GM23248 (cell line): ENCODE measurements at regions not wholly inside any gene's neighbourhood (a gene's known extent, or its start where the extent isn't known, plus 50 kb on each side); places are given as distances from the start of the nearest gene placed in this dataset.

Source experiments
- DNase-seq: peaks from one replicate; pipeline ENCODE4 v3.0.0-alpha.2; 2015
- H2AFZ ChIP-seq: fragments of 200-600 bp; sonication (generic); 2 replicates; pipeline ENCODE4 v1.6.1; 2016; ENCODE audit warnings: antibody characterized with exemption
- H3F3A ChIP-seq: fragments of 200-600 bp; sonication (generic); 2 replicates; pipeline ENCODE4 v1.6.1; 2016; ENCODE audit warnings: mild to moderate bottlenecking, antibody characterized with exemption, mixed run types; ENCODE audit not compliant: insufficient read depth
- H3K27ac ChIP-seq: fragments of 200-600 bp; sonication (generic); 2 replicates; pipeline ENCODE4 v1.5.1; 2016; ENCODE audit warnings: mild to moderate bottlenecking
- H3K27me3 ChIP-seq: fragments of 200-600 bp; sonication (generic); replicated peaks from 2 replicates; pipeline ENCODE4 v1.6.1; 2016; ENCODE audit warnings: mild to moderate bottlenecking; ENCODE audit not compliant: insufficient read depth
- H3K36me3 ChIP-seq: fragments of 200-600 bp; sonication (generic); 2 replicates; pipeline ENCODE4 v1.6.1; 2016; ENCODE audit warnings: low read depth, mild to moderate bottlenecking
- H3K4me1 ChIP-seq: fragments of 200-600 bp; sonication (generic); 2 replicates; pipeline ENCODE4 v1.6.1; 2016; ENCODE audit warnings: mild to moderate bottlenecking; ENCODE audit not compliant: insufficient read depth
- H3K4me2 ChIP-seq: fragments of 200-600 bp; sonication (generic); one replicate; pipeline ENCODE4 v1.6.1; 2016; ENCODE audit warnings: mild to moderate bottlenecking; ENCODE audit not compliant: unreplicated experiment
- H3K4me3 ChIP-seq: fragments of 200-600 bp; sonication (generic); 2 replicates; pipeline ENCODE4 v1.5.1; 2016; ENCODE audit warnings: mild to moderate bottlenecking
- H3K79me2 ChIP-seq: fragments of 200-600 bp; sonication (generic); 2 replicates; pipeline ENCODE4 v1.6.1; 2016; ENCODE audit warnings: mild to moderate bottlenecking; ENCODE audit not compliant: insufficient read depth
- H3K9ac ChIP-seq: fragments of 200-600 bp; sonication (generic); 2 replicates; pipeline ENCODE4 v1.6.1; 2016; ENCODE audit warnings: mild to moderate bottlenecking
- H3K9me2 ChIP-seq: fragments of 200-600 bp; sonication (generic); 2 replicates; pipeline ENCODE4 v1.6.1; 2016; ENCODE audit warnings: mixed run types, mild to moderate bottlenecking, moderate library complexity; ENCODE audit not compliant: insufficient read depth
- H3K9me3 ChIP-seq: fragments of 200-600 bp; sonication (generic); one replicate; pipeline ENCODE4 v1.6.1; 2017; ENCODE audit warnings: low read depth
- H4K20me1 ChIP-seq: fragments of 200-600 bp; sonication (generic); 2 replicates; pipeline ENCODE4 v1.6.0; 2016; ENCODE audit not compliant: insufficient read depth
- EZH2 ChIP-seq: fragments of 200-600 bp; sonication (generic); IDR thresholded peaks from 2 replicates; pipeline ENCODE4 v1.6.1; 2018; ENCODE audit warnings: antibody characterized with exemption, mild to moderate bottlenecking; ENCODE audit not compliant: insufficient read depth, poor library complexity, severe bottlenecking
- EZH2phosphoT487 ChIP-seq: fragments of 200-600 bp; sonication (generic); IDR thresholded peaks from 2 replicates; pipeline ENCODE4 v1.6.1; 2018; ENCODE audit warnings: antibody characterized with exemption, moderate library complexity, mild to moderate bottlenecking, low read depth; ENCODE audit not compliant: insufficient read depth
- whole genome bisulfite sequencing, 2 experiments: methylation state at CpG; one replicate each; pipeline ENCODE4 v1.1.6; 2015 to 2017; ENCODE audit warnings: low lambda C conversion rate in 2 of 2, low coverage in 1 of 2; ENCODE audit errors: missing lambda C conversion rate in 2 of 2; 5-methylcytosine and 5-hydroxymethylcytosine counted together
- in situ Hi-C: fragments of 300-500 bp; cut with MboI; formaldehyde crosslinking; loops from 2 replicates; pipeline ENCODE4 v1.15.0; 2020

DNA sequence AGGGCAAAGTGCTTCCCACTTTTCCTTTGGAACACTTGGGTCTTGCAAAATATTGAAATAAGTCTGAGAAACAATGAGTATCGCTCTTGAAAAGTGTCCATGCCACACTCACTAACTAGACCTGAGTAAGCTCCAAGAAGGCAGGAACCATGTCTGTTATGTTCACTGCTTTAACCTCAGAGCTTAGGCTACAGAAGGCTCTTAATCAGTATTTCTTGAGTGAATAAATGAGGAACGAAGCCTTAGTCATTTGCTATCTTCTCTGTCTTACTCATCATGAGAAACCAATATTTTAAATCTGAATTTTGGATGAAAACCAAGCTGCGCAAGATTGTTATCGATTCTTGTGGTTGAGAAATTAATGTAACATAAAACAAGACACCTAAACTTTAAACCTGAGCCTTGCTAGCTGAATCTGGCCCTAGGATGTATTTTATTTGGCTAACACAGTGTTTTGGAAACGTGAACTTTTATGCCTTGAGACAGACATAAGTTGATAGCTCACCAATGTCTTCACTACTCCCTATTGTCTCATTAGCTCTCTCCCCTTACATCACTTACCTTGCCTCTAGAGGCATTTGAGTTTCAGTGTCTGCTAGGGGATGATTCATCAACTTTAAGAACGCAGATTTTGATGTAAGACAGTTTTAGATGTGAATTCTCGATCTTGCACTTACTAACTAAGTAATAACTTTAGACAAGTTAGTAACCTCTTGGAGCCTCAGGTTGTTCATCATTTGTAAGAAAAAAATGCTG, 392.8 kb upstream of the MEIS1 start:
- H2AFZ ChIP-seq = no peak overlapping the region
- in situ Hi-C loops = no loop called here
- TF ChIP-seq EZH2phosphoT487 = no peak
- no peak for TF ChIP-seq EZH2

DNA sequence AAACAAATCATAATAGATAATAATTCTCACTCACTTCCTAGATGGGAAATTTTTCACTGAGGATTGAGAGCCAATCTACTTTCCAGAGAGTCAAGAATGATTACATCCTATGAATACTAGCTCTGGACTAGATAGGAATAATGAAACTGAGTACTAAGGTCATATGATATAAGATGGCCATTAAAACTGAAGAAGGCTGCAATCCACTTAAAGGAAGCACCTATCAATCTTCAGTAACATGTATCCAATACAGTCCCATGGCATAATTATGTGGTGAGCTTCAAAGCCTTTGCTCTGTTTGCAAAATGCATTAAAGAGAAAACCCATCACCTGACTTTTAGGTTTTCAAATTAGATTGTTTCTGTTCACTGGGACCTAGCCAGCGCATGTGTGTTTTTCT, 398.0 kb upstream of the MEIS1 start:
- H3K27me3 ChIP-seq = no peaks in the 10 kb centered on the region
- H3K4me3 ChIP-seq = no peak overlapping the region
- DNase-seq = no peak
- no peaks in the 10 kb centered on the region for H4K20me1 ChIP-seq
- TF ChIP-seq EZH2phosphoT487 (no peak), EZH2 (no peak)
- H3K79me2 ChIP-seq = no peaks in the 10 kb centered on the region
- no peak overlapping the region for H2AFZ ChIP-seq
- H3K9me2 ChIP-seq = no peaks in the 10 kb centered on the region
- H3K36me3 ChIP-seq = no peaks in the 10 kb centered on the region
- no peaks in the 10 kb centered on the region for H3K4me1 ChIP-seq
- 87 to 88% methylated on average over 1 of the region's 1 CpG for WGBS, 2 experiments
- H3K4me2 ChIP-seq = no peak overlapping the region
- no peak overlapping the region for H3K9ac ChIP-seq
- in situ Hi-C loops = no loop called here
- H3F3A ChIP-seq = no peaks in the 10 kb centered on the region
- H3K9me3 ChIP-seq = no peaks in the 10 kb centered on the region
- no peak overlapping the region for H3K27ac ChIP-seq

More for the DNA sequence above, 392.8 kb upstream of the MEIS1 start:
- no peak overlapping the region for H3K4me2 ChIP-seq
- 45 to 50% methylated on average over 7 of the region's 7 CpGs for WGBS, 2 experiments
- no peaks in the 10 kb centered on the region for H3K27me3 ChIP-seq
- H4K20me1 ChIP-seq = no peaks in the 10 kb centered on the region
- no peak overlapping the region for H3K27ac ChIP-seq
- no peaks in the 10 kb centered on the region for H3K9me3 ChIP-seq
- no peaks in the 10 kb centered on the region for H3F3A ChIP-seq
- H3K9ac ChIP-seq = no peak overlapping the region
- H3K4me1 ChIP-seq = no peaks in the 10 kb centered on the region
- H3K79me2 ChIP-seq = no peaks in the 10 kb centered on the region
- no peaks in the 10 kb centered on the region for H3K36me3 ChIP-seq
- no peaks in the 10 kb centered on the region for H3K9me2 ChIP-seq
- DNase-seq = no peak
- H3K4me3 ChIP-seq = no peak overlapping the region

DNA sequence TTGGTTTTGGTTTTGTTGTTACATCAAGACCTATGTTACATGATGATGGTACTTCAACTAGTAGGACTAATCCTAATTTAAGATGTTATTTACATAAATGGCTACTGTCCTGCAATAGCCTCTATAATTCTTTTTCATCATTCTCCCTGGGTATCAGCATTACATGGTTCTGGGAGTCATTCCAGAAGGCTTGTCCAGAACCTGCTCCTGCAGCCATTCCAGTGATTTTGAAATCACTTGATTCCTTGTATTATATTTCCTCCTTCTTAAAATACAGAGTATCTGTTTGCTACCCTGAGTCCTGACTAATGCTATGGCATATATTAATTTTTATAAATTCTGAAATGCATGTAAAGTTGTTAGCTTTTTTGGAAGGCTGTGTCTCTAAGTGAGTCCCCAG, 400.5 kb upstream of the MEIS1 start:
- no peaks in the 10 kb centered on the region for H4K20me1 ChIP-seq

DNA sequence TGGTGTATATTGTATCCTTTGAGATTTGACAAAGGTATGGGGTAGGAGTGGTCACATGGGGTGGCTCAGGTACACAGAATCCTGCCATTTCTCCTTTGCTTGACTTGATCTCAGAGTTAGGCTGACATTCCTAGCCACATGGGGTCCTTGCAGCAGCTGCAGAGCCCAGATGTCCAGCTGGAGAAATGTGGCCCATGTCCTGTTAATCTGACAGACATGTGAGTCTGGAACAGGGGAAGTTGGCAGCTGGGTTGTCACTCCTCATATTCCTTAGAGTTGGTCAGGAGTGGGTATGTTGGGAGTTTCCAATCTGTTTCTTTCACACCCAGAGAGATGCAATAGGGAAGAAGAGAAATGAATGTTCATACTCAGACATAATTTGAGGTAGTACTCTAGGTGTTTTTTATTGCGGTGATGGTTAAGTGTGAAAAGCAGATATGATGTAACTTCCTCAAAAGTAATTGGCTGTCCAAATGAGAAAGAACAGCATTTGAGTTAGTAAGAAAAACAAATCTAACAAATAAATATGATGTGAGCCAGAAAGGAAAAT, 402.6 kb upstream of the MEIS1 start:
- no peaks in the 10 kb centered on the region for H3K9me2 ChIP-seq
- H3K4me2 ChIP-seq = no peak overlapping the region
- TF ChIP-seq EZH2phosphoT487 (no peak), EZH2 (no peak)
- H3K27me3 ChIP-seq = no peaks in the 10 kb centered on the region
- in situ Hi-C loops = no loop called here
- H3K9me3 ChIP-seq = no peaks in the 10 kb centered on the region
- H3K27ac ChIP-seq = no peak overlapping the region
- no peaks in the 10 kb centered on the region for H3F3A ChIP-seq
- no peaks in the 10 kb centered on the region for H3K36me3 ChIP-seq
- WGBS, 2 experiments = 96% methylated on average over 1 of the region's 1 CpG
- DNase-seq = no peak
- H3K9ac ChIP-seq = no peak overlapping the region
- no peak overlapping the region for H2AFZ ChIP-seq
- H3K79me2 ChIP-seq = no peaks in the 10 kb centered on the region
- H4K20me1 ChIP-seq = no peaks in the 10 kb centered on the region
- no peak overlapping the region for H3K4me3 ChIP-seq
- H3K4me1 ChIP-seq = no peaks in the 10 kb centered on the region

More for the DNA sequence above, 400.5 kb upstream of the MEIS1 start:
- Histone ChIP-seq H3K9ac (no peak overlapping the region), H2AFZ (no peak overlapping the region), H3K4me3 (no peak overlapping the region), H3K4me2 (no peak overlapping the region), H3K9me3 (no peaks in the 10 kb centered on the region), H3K36me3 (no peaks in the 10 kb centered on the region), H3F3A (no peaks in the 10 kb centered on the region), H3K4me1 (no peaks in the 10 kb centered on the region), H3K79me2 (no peaks in the 10 kb centered on the region), H3K27me3 (no peaks in the 10 kb centered on the region), H3K9me2 (no peaks in the 10 kb centered on the region), H3K27ac (no peak overlapping the region)
- in situ Hi-C loops = no loop called here
- DNase-seq = no peak
- TF ChIP-seq EZH2 = no peak
- no peak for TF ChIP-seq EZH2phosphoT487
